A172 (cell line): ENCODE measurements at regions not wholly inside any gene's neighbourhood (a gene's known extent, or its start where the extent isn't known, plus 50 kb on each side); places are given as distances from the start of the nearest gene placed in this dataset.

Experiments used
- DNase-seq: peaks from one replicate; pipeline ENCODE4 v3.0.0-alpha.2; 2015; ENCODE audit warnings: low spot score

GRCh38 chr15:69530991-69531664 is 78.5 kb downstream of the RPLP1 start:
- DNase-seq: no peak

GRCh38 chr15:69531665-69532027 is 79.0 kb downstream of the RPLP1 start:
- DNase-seq: no peak

GRCh38 chr15:69532066-69532465 is 79.4 kb downstream of the RPLP1 start:
- DNase-seq: no peak

- no peak for DNase-seq
These were observed 80.2 kb downstream of the RPLP1 start for GRCh38 chr15:69532856-69533255.

GRCh38 chr15:69533522-69533921 is 80.9 kb downstream of the RPLP1 start:
- no peak for DNase-seq

- peak; percentile 29 for DNase-seq
These were observed 82.6 kb downstream of the RPLP1 start for GRCh38 chr15:69535101-69535638.

- DNase-seq: no peak
These were observed 83.4 kb downstream of the RPLP1 start for GRCh38 chr15:69535998-69536397.

- DNase-seq: no peak
These were observed 84.3 kb downstream of the RPLP1 start for GRCh38 chr15:69536726-69537512.

- no peak for DNase-seq
These were observed 85.3 kb downstream of the RPLP1 start for GRCh38 chr15:69537901-69538300.

GRCh38 chr15:69538379-69538778 is 85.8 kb downstream of the RPLP1 start:
- no peak for DNase-seq

GRCh38 chr15:69539345-69539744 is 86.7 kb downstream of the RPLP1 start:
- DNase-seq: no peak

- DNase-seq: no peak
These were observed 88.0 kb downstream of the RPLP1 start for GRCh38 chr15:69540622-69541021.

- no peak for DNase-seq
These were observed 89.4 kb downstream of the RPLP1 start for GRCh38 chr15:69542028-69542427.

GRCh38 chr15:69543681-69544364 is 91.2 kb downstream of the RPLP1 start:
- no peak for DNase-seq

- DNase-seq: no peak
These were observed 91.9 kb downstream of the RPLP1 start for GRCh38 chr15:69544365-69545113.

- DNase-seq: no peak
These were observed 93.6 kb downstream of the RPLP1 start for GRCh38 chr15:69546182-69546581.

- DNase-seq: no peak
These were observed 96.0 kb downstream of the RPLP1 start for GRCh38 chr15:69548395-69549180.

GRCh38 chr15:69551391-69552056 is 98.9 kb downstream of the RPLP1 start:
- no peak for DNase-seq

- no peak for DNase-seq
These were observed 99.6 kb downstream of the RPLP1 start for GRCh38 chr15:69552057-69552815.

GRCh38 chr15:69553686-69554085 is 101.1 kb downstream of the RPLP1 start:
- no peak for DNase-seq
